Fibroblast of gingiva (primary cell): ENCODE measurements at regions not wholly inside any gene's neighbourhood (a gene's known extent, or its start where the extent isn't known, plus 50 kb on each side); places are given as distances from the start of the nearest gene placed in this dataset.

Source experiments
- DNase-seq: peaks from one replicate; pipeline ENCODE4 v3.0.0-alpha.2; 2011; ENCODE audit warnings: low read depth

GRCh38 chr4:24164054-24164693 lies 274.3 kb upstream of the PPARGC1A start:
- no peak for DNase-seq

DNA sequence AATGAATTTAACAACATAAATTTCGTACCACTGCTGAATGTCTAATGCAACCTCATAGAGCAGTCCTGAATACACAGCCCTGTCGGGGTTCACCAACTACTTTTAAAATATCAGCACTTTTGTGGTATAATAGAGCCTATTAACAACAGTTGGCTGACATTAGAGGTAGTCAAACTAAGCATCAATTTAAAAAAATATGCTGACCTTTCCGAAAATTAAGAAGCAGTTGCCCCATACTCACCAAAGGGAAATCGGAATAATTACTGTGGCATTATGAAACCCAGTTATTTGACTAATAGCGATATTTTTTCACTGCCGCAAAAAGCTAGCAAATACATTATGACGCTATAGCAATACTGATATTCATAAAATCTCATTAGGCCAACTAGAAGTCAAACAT lies 273.5 kb upstream of the PPARGC1A start:
- no peak for DNase-seq

DNA sequence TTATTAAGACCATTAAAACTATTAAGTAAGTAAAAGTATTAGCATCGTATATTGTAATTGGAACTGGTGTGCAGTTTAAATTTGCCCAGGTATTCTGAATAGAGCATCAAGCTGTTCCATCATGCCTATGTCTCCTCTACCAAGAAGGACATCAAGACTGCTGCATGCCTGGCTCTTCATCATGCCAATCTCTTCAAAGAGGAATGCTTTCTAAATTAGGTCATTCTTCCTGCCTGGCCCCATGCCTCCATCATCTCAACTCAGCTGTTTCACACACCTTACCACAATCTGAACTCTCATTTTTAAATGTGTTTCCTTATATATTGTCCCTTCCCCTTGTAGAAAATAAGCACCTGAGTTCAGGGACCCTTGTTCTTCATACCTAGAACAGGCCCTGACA lies 270.5 kb upstream of the PPARGC1A start:
- no peak for DNase-seq

DNA sequence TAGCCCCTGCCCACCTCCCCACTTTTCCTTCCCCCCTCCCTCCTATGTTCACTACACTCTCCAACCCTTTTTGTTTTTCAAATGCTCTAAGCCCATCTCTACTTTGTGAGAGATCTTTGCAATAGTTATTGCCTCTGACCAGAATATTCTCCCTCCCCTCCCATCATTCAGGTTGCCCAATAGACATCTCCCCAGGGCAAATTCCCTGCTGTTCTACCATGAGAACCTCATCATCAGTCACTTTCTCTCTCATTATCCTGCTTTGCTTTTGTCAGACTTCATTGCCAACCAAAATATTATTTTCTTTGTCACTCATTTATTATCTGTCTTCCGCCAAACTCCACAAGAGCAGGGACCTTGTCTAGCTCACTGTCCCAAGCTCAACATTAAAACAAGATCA lies 268.2 kb upstream of the PPARGC1A start:
- DNase-seq: no peak

GRCh38 chr4:24150034-24150433 lies 260.2 kb upstream of the PPARGC1A start:
- no peak for DNase-seq

DNA sequence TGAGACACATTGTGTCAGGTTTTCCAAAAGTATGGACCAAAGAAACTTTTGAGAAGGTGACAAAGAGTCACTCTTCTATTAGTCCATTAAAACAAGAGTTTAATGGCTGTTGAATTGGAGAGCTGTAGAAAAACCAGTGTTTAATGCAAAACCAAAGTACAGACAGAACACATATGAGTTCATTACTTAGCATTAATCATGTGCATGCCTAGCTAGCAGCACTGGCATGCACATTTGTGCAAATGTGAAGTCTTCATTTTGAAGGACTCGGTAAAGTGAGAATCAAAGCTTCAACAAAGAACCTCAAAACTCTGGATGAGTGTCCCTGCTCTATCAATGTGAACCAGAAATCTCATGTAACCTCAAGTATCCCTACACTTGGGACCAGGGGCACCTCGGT lies 256.3 kb upstream of the PPARGC1A start:
- no peak for DNase-seq

- no peak for DNase-seq
These were observed 255.7 kb upstream of the PPARGC1A start for GRCh38 chr4:24145591-24145990.

DNA sequence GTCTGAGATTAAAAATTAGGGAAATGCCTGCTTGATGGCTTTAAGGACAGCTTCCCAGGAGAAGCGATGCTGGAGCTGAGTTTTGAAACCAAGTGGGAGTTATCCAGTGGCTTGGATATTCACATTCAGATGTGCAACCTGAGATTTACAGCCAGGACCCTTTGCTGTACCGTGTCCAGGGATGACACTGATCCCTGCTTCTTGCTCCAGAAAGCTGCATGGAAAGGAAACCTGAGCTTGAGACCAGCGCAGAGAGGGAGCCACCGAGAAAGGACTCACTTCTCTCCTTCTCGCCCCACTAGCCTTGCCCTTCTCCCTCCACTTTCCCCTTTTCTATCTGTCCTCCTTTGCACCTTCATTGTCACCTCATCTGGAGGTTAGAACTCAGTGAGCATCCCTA lies 254.5 kb upstream of the PPARGC1A start:
- peak; percentile 21 for DNase-seq

DNA sequence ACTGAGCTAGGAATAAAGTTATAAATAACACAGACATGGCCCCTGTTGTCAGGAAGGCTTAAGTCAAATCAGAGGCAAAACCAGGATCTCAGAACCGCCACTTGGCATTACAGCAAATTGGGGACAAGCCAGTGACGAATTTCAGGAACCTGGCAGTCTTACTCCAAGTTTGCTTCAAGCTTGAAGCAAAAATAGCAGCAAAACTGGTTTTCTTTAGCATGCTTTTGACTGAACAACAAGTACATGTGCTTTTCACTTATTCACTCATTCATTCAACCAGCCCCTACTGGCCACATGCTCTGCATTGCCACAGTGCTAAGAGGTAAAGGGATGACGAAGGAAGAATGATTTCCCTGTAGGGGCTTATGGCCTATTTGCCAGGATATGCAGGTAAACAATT lies 253.9 kb upstream of the PPARGC1A start:
- DNase-seq: no peak

GRCh38 chr4:24141836-24142235 lies 252.0 kb upstream of the PPARGC1A start:
- DNase-seq: peak; percentile 67

- DNase-seq: no peak
These were observed 251.0 kb upstream of the PPARGC1A start for GRCh38 chr4:24140892-24141291.

- DNase-seq: peak; percentile 15
These were observed 248.1 kb upstream of the PPARGC1A start for GRCh38 chr4:24137671-24138601.

DNA sequence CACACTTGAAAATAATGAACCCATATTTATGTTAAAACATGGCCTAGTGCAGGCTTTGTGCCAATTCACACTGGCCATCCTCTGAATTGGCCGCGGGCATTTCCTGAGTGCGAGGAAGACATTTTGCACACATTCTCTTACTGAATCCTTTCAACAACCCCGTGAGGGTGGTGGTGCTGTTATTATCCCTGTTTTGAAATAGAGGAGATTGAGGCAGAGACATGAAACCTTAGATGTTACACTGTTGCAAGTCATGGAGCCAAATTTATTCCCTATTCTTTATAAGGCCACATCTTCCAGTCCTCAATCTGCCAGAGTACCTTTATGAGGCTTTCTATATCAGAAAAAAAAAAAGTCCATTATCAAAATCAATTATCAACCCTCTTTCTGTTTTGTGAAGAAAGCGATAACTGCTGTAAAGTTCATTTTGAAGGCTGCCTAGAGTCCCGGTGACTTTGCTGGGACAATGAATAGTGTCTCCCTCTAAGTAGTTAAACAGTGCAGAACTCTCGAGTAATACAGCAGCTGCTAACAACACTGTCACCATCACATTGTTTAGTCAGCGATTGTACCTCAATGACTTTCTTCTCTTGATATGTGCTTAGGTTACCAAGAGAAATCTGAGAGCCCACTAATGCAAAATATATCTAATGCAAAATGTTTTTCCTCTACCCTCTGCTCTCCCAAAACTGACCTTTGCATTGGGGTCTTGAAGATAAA lies 242.3 kb upstream of the PPARGC1A start:
- no peak for DNase-seq

DNA sequence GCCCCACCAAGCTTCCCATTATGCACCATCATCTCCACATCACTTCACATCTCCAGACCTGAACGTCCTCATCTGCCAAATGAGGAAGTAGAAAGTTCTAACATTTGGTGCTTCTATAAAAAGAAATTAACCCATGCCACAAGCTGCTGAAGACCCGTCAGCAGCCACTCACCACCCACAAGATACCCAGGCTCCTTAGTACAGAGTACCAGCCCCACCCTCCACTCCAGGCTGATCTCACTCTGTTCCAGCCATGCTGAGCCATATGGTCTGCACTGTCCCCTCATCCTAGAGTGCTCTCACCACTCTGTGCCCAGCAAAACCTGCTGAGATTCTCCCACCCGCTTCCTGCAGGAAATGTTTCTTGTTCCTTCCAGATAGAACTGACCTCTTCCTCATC lies 240.8 kb upstream of the PPARGC1A start:
- DNase-seq: no peak

DNA sequence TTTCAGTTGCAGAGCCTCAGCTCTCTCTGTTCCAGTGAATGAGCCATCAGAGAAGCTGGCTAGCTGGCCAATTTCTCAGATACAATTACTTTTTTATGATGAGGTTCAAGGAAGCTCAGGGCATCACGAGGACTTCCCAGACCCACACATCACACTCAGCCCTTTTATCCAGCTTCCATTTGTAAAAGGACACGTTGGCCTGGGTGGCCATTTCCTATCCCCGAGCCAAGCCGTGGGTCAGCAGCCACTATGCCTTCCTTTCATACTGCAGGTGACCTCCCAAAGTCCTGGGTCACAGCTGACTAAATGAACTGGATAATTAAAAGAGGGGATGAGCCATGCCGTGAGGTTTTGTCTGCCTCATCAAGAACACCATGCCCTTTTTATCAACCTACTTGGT lies 236.9 kb upstream of the PPARGC1A start:
- DNase-seq: no peak

- no peak for DNase-seq
These were observed 231.7 kb upstream of the PPARGC1A start for GRCh38 chr4:24121395-24122175.

DNA sequence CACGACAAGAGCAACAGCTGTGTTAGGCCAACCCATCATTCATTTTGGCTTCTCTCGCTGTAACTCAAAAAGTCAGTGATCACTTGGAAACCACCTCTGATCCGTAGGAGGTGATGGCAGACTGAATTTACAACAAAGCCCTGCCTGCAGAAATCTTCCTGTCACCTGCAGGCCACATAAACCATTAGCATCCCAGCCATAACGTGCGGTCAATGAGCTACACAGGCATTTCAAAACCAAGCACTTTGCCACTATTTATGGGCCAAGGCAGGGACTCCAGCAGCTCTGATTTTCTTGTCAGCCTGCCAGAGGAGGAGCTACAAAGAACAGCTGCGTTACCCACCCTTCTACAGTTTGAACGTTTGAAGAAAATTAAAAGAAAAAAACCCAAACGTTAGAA lies 228.1 kb upstream of the PPARGC1A start:
- no peak for DNase-seq

- no peak for DNase-seq
These were observed 226.3 kb upstream of the PPARGC1A start for GRCh38 chr4:24116107-24116506.

GRCh38 chr4:24114919-24115500 lies 225.2 kb upstream of the PPARGC1A start:
- no peak for DNase-seq

DNA sequence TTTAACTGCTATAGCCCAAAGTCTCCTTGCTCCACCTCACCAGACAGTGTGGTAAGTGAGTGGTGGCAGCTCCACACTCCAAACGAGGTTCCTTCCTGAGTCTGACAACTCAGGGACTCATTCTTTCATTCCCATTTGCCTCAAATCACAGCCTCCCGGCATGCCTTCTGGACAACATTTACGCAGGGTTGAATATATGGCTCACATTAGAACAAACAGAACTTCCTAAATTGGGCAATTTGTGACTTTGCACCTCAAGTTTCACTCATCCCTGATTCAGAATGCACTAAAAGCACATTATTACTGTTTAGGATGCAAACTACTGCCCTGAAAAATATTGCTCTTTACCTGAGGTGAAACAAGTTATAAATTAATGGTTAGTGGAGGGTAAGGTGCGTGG lies 224.6 kb upstream of the PPARGC1A start:
- no peak for DNase-seq

- no peak for DNase-seq
These were observed 222.6 kb upstream of the PPARGC1A start for GRCh38 chr4:24112466-24112865.

GRCh38 chr4:24108567-24108966 lies 218.7 kb upstream of the PPARGC1A start:
- DNase-seq: no peak
